CD8-positive, alpha-beta memory T cell (primary cell): ENCODE measurements at regions not wholly inside any gene's neighbourhood (a gene's known extent, or its start where the extent isn't known, plus 50 kb on each side); places are given as distances from the start of the nearest gene placed in this dataset.
"Not testable (repeated sequence)": the region's sequence is repeated elsewhere in the genome, so short reads cannot be mapped to it uniquely, and the experiment has no call there.

Source experiments
- CTCF ChIA-PET: fragments of 350-600 bp; sonication (Branson Sonifier 250); formaldehyde crosslinking; loops from one replicate; lab custom pipeline; 2021; ENCODE audit warnings: antibody characterized with exemption; lab: Charles Lee
- POLR2A ChIA-PET: fragments of 350-600 bp; sonication (Branson Sonifier 250); formaldehyde crosslinking; loops from one replicate; lab custom pipeline; 2021; ENCODE audit warnings: antibody characterized with exemption; lab: Charles Lee
- DNase-seq, 5 donors: peaks; one replicate each; pipeline versions ENCODE4 v3.0.0 to v3.0.0-alpha.2; 2020 to 2022; ENCODE audit warnings: mixed read lengths in 1 of 5
- H3K27ac ChIP-seq: one replicate; pipeline ENCODE4 v1.7.0; 2013; ENCODE audit warnings: low read depth, mild to moderate bottlenecking, low read length, moderate library complexity
- H3K27me3 ChIP-seq: 2 replicates; pipeline ENCODE4 v1.7.0; 2013; ENCODE audit warnings: low read length, mild to moderate bottlenecking; ENCODE audit not compliant: insufficient read depth, poor library complexity, severe bottlenecking
- H3K36me3 ChIP-seq: 2 replicates; pipeline ENCODE4 v1.7.0; 2013; ENCODE audit warnings: mild to moderate bottlenecking, low read length, moderate library complexity; ENCODE audit not compliant: insufficient read depth
- H3K4me1 ChIP-seq: 2 replicates; pipeline ENCODE4 v1.7.0; 2013; ENCODE audit warnings: mild to moderate bottlenecking, low read length, moderate library complexity; ENCODE audit not compliant: insufficient read depth
- H3K4me3 ChIP-seq: 2 replicates; pipeline ENCODE4 v1.7.0; 2013; ENCODE audit warnings: mild to moderate bottlenecking, low read length
- H3K9me3 ChIP-seq: 2 replicates; pipeline ENCODE4 v1.7.0; 2013; ENCODE audit warnings: mild to moderate bottlenecking, low read length
- H3K27ac Mint-ChIP-seq, 8 donors: one replicate each; pipeline ENCODE4 v1.8.0; 2020 to 2021; ENCODE audit warnings: mixed read lengths in 8 of 8, mild to moderate bottlenecking in 6 of 8, inconsistent platforms in 3 of 8, moderate library complexity in 3 of 8
- H3K27me3 Mint-ChIP-seq, 2 donors: one replicate each; pipeline ENCODE4 v1.8.0; 2020 to 2021; ENCODE audit warnings: mixed read lengths in 2 of 2, mild to moderate bottlenecking in 1 of 2, moderate library complexity in 1 of 2
- H3K36me3 Mint-ChIP-seq, 3 donors: one replicate each; pipeline ENCODE4 v1.8.0; 2020 to 2021; ENCODE audit warnings: mixed read lengths in 3 of 3, inconsistent platforms in 1 of 3, mild to moderate bottlenecking in 1 of 3
- H3K4me1 Mint-ChIP-seq, 3 donors: one replicate each; pipeline ENCODE4 v1.8.0; 2020 to 2021; ENCODE audit warnings: mixed read lengths in 3 of 3, inconsistent platforms in 1 of 3, mild to moderate bottlenecking in 1 of 3
- H3K4me3 Mint-ChIP-seq, 7 donors: one replicate each; pipeline ENCODE4 v1.8.0; 2020 to 2021; ENCODE audit warnings: mixed read lengths in 7 of 7, mild to moderate bottlenecking in 6 of 7, moderate library complexity in 4 of 7, inconsistent platforms in 2 of 7
- H3K9me3 Mint-ChIP-seq, 5 donors: one replicate each; pipeline ENCODE4 v1.8.0; 2020 to 2022; ENCODE audit warnings: mixed read lengths in 5 of 5, mild to moderate bottlenecking in 3 of 5, moderate library complexity in 2 of 5, inconsistent platforms in 1 of 5

DNA sequence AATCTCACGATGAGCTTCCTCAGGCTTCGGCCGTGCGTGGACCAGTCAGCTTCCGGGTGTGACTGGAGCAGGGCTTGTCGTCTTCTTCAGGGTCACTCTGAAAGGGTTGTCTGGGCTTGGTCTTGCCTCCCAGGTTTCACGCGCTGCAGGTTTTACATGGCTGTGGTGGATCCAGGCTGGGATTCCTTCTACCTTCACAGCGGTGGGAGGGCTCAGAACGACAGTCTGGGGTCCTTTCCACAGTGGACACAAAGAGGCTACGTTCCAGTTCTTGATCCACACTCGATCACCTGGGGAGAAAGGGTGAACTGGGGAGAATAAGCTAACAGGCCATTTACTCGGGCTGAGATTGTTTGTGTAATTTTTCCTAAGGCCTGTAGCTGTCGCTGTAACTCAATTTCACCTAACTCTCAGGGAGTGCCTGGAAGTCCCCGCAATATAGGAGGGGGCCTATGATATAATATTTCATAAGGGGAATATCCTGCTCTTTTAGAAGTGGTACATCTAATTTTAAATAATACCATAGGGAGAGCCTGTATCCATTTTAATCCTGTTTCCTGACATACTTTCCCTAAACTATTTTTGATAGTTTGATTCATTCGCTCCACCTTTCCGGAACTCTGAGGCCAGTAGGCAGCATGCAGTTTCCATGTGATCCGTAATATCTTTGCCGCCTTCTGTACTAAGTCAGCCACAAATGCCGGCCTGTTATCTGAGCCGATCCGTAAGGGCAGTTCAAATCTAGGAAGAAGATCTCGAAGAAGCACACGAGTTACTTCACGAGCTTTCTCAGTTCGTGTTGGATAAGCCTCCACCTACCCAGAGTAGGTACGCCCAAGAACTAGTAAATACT, 97.4 kb upstream of the ZNF195 start:
- H3K27ac Mint-ChIP-seq, H3K4me3 Mint-ChIP-seq, DNase-seq, H3K9me3 Mint-ChIP-seq, H3K27me3 ChIP-seq, H3K4me1 Mint-ChIP-seq, H3K27ac ChIP-seq, POLR2A ChIA-PET, H3K4me1 ChIP-seq, H3K27me3 Mint-ChIP-seq, H3K36me3 ChIP-seq, H3K36me3 Mint-ChIP-seq, H3K4me3 ChIP-seq, CTCF ChIA-PET, H3K9me3 ChIP-seq: not testable (repeated sequence)

DNA sequence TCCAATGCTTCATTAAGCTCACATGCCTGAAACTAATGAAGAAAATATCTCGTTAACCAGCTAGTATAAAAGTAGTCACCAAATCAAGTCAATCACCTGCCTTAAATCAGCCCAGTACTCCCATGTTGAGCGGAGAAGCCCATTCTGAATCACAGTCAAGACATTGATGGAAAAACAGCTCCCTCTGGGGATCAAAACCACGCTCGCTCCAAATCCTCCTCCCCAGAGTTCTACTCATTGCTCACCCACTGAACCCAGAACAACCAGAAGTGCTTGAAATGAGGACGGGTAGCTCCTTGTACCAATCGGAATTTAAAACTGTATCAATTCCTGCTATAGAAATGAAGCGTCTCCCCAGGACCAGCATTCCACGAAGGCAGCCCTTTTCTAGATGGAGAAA, 90.0 kb upstream of the ZNF195 start:
- H3K4me1 Mint-ChIP-seq, CTCF ChIA-PET, H3K27ac ChIP-seq, H3K9me3 Mint-ChIP-seq, H3K4me3 ChIP-seq, H3K36me3 Mint-ChIP-seq, H3K36me3 ChIP-seq, H3K27me3 ChIP-seq, POLR2A ChIA-PET, H3K4me3 Mint-ChIP-seq, H3K27ac Mint-ChIP-seq, H3K4me1 ChIP-seq, H3K9me3 ChIP-seq, DNase-seq: not testable (repeated sequence)
- peaks cover 9 to 37% of the 10 kb centered on the region in 2 donors for H3K27me3 Mint-ChIP-seq

DNA sequence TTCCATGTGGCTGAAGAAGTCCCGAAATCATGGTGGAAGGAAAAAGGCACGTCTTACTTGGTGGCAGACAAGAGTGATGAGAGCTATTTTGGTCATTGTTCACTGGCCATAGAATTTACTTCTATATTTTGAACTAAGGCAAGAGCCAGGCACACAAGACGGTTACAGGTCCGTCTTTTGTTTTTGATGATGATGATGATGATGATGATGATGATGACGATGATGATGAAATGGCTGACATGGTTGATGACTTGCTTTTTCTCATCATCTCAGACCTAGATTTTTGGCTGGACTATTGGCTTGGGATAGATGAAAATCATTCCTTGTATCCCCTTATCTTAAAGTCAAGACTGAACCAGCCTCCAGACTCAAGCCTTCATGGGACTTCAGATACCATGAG, 88.7 kb upstream of the ZNF195 start:
- H3K4me3 Mint-ChIP-seq, H3K27me3 ChIP-seq, H3K36me3 Mint-ChIP-seq, H3K27ac Mint-ChIP-seq, H3K9me3 ChIP-seq, H3K9me3 Mint-ChIP-seq, POLR2A ChIA-PET, H3K4me1 ChIP-seq, CTCF ChIA-PET, H3K4me1 Mint-ChIP-seq, H3K4me3 ChIP-seq, H3K27ac ChIP-seq, H3K36me3 ChIP-seq, DNase-seq: not testable (repeated sequence)
- H3K27me3 Mint-ChIP-seq: peaks cover 6 to 40% of the 10 kb centered on the region in 2 donors

DNA sequence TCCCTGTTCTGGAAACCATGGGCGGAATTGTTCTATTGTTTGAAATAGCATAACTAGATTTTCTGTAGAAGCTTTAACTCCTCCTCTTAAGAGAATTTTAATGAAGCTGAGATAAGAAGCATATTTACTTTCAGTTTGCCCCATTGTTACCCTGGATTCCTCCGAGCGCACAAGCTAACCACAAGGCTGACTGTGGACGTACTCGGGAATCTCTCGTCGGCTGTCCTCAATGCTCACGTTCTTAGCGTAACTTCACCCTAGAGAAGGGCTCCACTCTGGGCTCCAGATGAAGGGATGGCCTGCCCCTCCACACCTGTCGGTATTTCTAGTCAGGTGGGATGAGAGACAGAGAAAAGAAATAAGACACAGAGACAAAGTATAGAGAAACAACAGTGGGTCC, 76.7 kb upstream of the ZNF195 start:
- DNase-seq, H3K4me1 ChIP-seq, POLR2A ChIA-PET, H3K36me3 ChIP-seq, H3K9me3 Mint-ChIP-seq, H3K27me3 ChIP-seq, H3K27ac ChIP-seq, H3K4me3 ChIP-seq, H3K9me3 ChIP-seq, CTCF ChIA-PET, H3K27ac Mint-ChIP-seq, H3K36me3 Mint-ChIP-seq: not testable (repeated sequence)
- H3K4me1 Mint-ChIP-seq: peaks cover 5 to 16% (median 15%) of the 10 kb centered on the region in 3 donors
- peak overlapping the region in 5 of 7 donors; percentile 17 to 69 (median 45) for H3K4me3 Mint-ChIP-seq
- H3K27me3 Mint-ChIP-seq: peaks cover 16 to 21% of the 10 kb centered on the region in 2 donors

DNA sequence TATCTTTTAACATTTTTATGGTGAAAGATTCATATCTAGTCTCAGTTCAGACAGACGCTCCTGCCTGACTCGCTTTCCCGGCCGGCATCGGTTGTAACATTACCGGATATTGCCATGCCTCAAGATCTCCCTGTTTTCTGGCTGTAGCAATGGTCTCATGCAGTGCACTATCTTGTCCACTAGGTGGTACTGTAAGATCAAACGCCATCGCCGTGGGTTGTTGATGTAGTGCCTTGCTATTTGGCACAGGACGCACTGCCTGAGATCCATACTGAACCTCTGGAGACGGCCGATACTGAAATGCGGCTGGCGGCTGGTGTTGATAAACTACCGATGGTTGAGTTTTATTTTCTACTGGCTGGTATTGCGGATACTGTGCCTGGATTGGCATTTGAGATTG, 75.9 kb upstream of the ZNF195 start:
- peaks cover 11 to 21% of the 10 kb centered on the region in 2 donors for H3K27me3 Mint-ChIP-seq
- H3K4me3 ChIP-seq, H3K27ac Mint-ChIP-seq, H3K27me3 ChIP-seq, CTCF ChIA-PET, H3K9me3 ChIP-seq, H3K9me3 Mint-ChIP-seq, H3K36me3 ChIP-seq, H3K4me1 ChIP-seq, H3K27ac ChIP-seq, POLR2A ChIA-PET, H3K36me3 Mint-ChIP-seq: not testable (repeated sequence)
- peaks cover 5 to 16% (median 15%) of the 10 kb centered on the region in 3 donors for H3K4me1 Mint-ChIP-seq
- peak overlapping the region in 6 of 7 donors; percentile 4 to 67 (median 47) for H3K4me3 Mint-ChIP-seq
- DNase-seq: peak; percentile 9 to 65 (median 38)

DNA sequence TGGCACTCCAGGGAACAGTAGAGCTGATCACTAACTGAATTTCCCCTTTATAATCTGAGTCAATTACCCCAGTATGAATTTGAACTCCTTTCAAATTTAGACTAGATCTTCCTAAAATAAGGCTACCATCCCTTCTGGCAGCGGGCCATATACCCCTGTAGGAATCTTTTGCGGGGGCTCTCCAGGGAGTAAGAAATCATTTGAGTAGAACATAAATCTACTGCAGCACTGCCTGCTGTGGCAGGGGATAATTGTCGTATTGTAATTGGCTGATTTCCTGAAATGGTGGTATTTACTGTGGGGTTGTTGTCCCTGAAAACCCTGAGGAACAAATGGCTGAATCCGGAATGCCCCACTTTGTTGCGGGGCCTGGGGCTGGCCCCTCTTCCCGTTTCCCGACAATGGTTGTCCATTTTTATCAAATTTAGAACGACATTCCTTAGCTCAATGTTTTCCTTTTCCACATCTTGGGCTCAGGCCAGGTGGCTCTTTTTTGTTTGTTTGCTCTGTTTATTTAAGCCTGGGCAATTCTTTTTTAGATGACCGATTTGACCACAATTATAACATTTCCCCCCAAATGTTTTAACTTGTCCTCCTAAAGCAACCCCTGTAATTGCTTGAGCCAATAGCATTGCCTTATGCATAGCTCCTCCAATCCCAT, 74.8 kb upstream of the ZNF195 start:
- DNase-seq, H3K36me3 ChIP-seq, H3K9me3 ChIP-seq, H3K9me3 Mint-ChIP-seq, H3K27ac Mint-ChIP-seq, H3K4me3 Mint-ChIP-seq, H3K4me3 ChIP-seq, POLR2A ChIA-PET, H3K27me3 ChIP-seq, H3K36me3 Mint-ChIP-seq, H3K27ac ChIP-seq, H3K4me1 ChIP-seq, CTCF ChIA-PET: not testable (repeated sequence)
- Mint-ChIP-seq H3K4me1 (peaks cover 5 to 16% (median 15%) of the 10 kb centered on the region in 3 donors), H3K27me3 (peaks cover 11 to 21% of the 10 kb centered on the region in 2 donors)

DNA sequence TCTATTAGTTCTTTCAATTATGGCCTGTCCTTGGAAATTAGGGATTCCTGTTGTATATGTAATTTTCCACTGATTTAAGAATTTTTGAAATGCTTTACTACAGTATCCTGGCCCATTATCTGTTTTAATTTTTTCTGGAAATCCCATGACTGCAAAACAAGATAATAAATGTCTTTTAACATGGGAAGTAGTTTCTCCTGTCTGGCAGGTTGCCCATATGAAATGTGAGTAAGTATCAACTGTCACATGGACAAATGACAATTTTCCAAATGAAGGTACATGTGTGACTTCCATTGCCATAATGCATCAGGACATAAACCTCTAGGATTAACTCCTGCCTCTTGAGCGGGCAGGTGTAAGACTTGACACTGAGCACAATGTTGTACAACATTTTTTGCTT, 71.9 kb upstream of the ZNF195 start:
- H3K4me3 ChIP-seq, POLR2A ChIA-PET, CTCF ChIA-PET: not testable (repeated sequence)

DNA sequence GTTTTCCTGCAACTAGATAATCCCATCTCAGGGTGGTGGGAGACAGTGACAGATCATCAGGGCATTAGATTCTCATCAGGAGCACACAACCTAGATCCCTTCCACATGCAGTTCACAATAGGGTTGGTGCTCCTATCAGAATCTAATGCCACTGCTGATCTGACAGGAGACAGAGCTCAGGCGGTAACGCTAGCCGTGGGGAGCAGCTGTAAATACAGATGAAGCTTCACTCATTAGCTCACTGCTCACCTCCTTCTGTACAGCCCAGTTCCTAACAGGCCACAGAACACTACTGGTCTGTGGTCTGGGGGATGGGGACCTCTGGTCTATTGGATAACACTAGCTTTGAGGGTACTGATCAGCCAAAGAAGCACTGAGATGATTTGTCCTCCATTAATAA, 66.6 kb upstream of the ZNF195 start:
- H3K36me3 Mint-ChIP-seq, H3K27ac ChIP-seq, CTCF ChIA-PET, H3K9me3 ChIP-seq, DNase-seq, H3K4me3 ChIP-seq, H3K27me3 ChIP-seq, H3K27ac Mint-ChIP-seq, H3K4me1 ChIP-seq, POLR2A ChIA-PET, H3K4me3 Mint-ChIP-seq, H3K4me1 Mint-ChIP-seq, H3K9me3 Mint-ChIP-seq, H3K36me3 ChIP-seq: not testable (repeated sequence)
- H3K27me3 Mint-ChIP-seq: peaks cover 16 to 33% of the 10 kb centered on the region in 2 donors

More for the DNA sequence above, 71.9 kb upstream of the ZNF195 start:
- not testable (repeated sequence) for H3K9me3 Mint-ChIP-seq, H3K9me3 ChIP-seq, H3K4me3 Mint-ChIP-seq, H3K27ac Mint-ChIP-seq, H3K4me1 ChIP-seq, H3K27me3 ChIP-seq, H3K27ac ChIP-seq, H3K36me3 Mint-ChIP-seq, DNase-seq, H3K36me3 ChIP-seq
- H3K4me1 Mint-ChIP-seq: peaks cover 5 to 13% (median 11%) of the 10 kb centered on the region in 3 donors
- peaks cover 13 to 21% of the 10 kb centered on the region in 2 donors for H3K27me3 Mint-ChIP-seq
